Neural cell (in vitro differentiated cells): ENCODE measurements at regions not wholly inside any gene's neighbourhood (a gene's known extent, or its start where the extent isn't known, plus 50 kb on each side); places are given as distances from the start of the nearest gene placed in this dataset.

Experiments
- H2AFZ ChIP-seq: fragments of 200-600, 300-800 bp; sonication (generic), shearing (Covaris generic); 2 replicates; pipeline ENCODE4 v1.6.0; 2014; ENCODE audit warnings: low read depth, mild to moderate bottlenecking, antibody characterized with exemption, low read length, moderate library complexity
- H3F3A ChIP-seq: fragments of 200-600 bp; shearing (Covaris generic); 2 replicates; pipeline ENCODE4 v1.6.1; 2016; ENCODE audit warnings: mild to moderate bottlenecking, moderate library complexity, mixed read lengths, antibody characterized with exemption, low read length; ENCODE audit not compliant: insufficient read depth, poor library complexity, severe bottlenecking
- H3K27ac ChIP-seq: fragments of 200-600, 300-800 bp; sonication (generic), shearing (Covaris generic); 2 replicates; pipeline ENCODE4 v1.5.1; 2014; ENCODE audit warnings: mild to moderate bottlenecking, low read length, moderate library complexity
- H3K27me3 ChIP-seq: fragments of 300-800, 200-600 bp; sonication (generic), shearing (Covaris generic); 2 replicates; pipeline ENCODE4 v1.6.0; 2014; ENCODE audit warnings: mild to moderate bottlenecking, low read depth, low read length, moderate library complexity; ENCODE audit not compliant: insufficient read depth
- H3K36me3 ChIP-seq: fragments of 300-800, 200-600 bp; sonication (generic), shearing (Covaris generic); 2 replicates; pipeline ENCODE4 v1.5.1; 2014; ENCODE audit warnings: mild to moderate bottlenecking, antibody characterized with exemption, low read length, moderate library complexity; ENCODE audit not compliant: insufficient read depth
- H3K4me2 ChIP-seq: fragments of 300-800, 200-600 bp; sonication (generic), shearing (Covaris generic); 2 replicates; pipeline ENCODE4 v1.6.0; 2014; ENCODE audit warnings: mild to moderate bottlenecking, low read length
- H3K4me3 ChIP-seq: fragments of 300-800, 200-600 bp; sonication (generic), shearing (Covaris generic); 2 replicates; pipeline ENCODE4 v1.5.1; 2014; ENCODE audit warnings: mild to moderate bottlenecking, low read length, moderate library complexity
- H3K79me2 ChIP-seq: fragments of 200-600 bp; shearing (Covaris generic); replicated peaks from 2 replicates; pipeline ENCODE4 v1.6.0; 2014; ENCODE audit warnings: mild to moderate bottlenecking, low read length, moderate library complexity; ENCODE audit not compliant: insufficient read depth
- H3K9ac ChIP-seq: fragments of 300-800, 200-600 bp; sonication (generic), shearing (Covaris generic); 2 replicates; pipeline ENCODE4 v1.6.1; 2016; ENCODE audit warnings: mild to moderate bottlenecking, low read length, mixed read lengths
- H3K9me2 ChIP-seq: fragments of 200-600 bp; shearing (Covaris generic); 2 replicates; pipeline ENCODE4 v1.6.1; 2016; ENCODE audit warnings: mild to moderate bottlenecking, low read length, mixed read lengths; ENCODE audit not compliant: insufficient read depth
- H3K9me3 ChIP-seq: fragments of 200-600, 300-800 bp; sonication (generic), shearing (Covaris generic); 2 replicates; pipeline ENCODE4 v1.6.1; 2016; ENCODE audit warnings: mild to moderate bottlenecking, mixed run types, low read length, moderate library complexity, mixed read lengths
- H4K20me1 ChIP-seq: fragments of 200-600 bp; shearing (Covaris generic); 2 replicates; pipeline ENCODE4 v1.6.1; 2016; ENCODE audit warnings: mild to moderate bottlenecking, mixed run types; ENCODE audit not compliant: insufficient read depth
- CTCF ChIP-seq: fragments of 450-650 bp; IDR thresholded peaks from 2 replicates; pipeline ENCODE4 v1.5.1; 2014; ENCODE audit warnings: antibody characterized with exemption, mild to moderate bottlenecking, moderate library complexity; ENCODE audit not compliant: poor library complexity, severe bottlenecking
- EP300 ChIP-seq: fragments of 450-650 bp; conservative IDR thresholded peaks from 2 replicates; pipeline ENCODE4 v1.6.1; 2014; ENCODE audit warnings: antibody characterized with exemption, mild to moderate bottlenecking, moderate library complexity; ENCODE audit not compliant: poor library complexity, severe bottlenecking
- EZH2 ChIP-seq: fragments of 200-600, 300-800 bp; shearing (Covaris generic), sonication (generic); IDR thresholded peaks from 2 replicates; pipeline ENCODE4 v1.6.1; 2014; ENCODE audit warnings: antibody characterized with exemption, low read length, borderline replicate concordance, mild to moderate bottlenecking; ENCODE audit not compliant: insufficient read depth, poor library complexity, severe bottlenecking
- MXI1 ChIP-seq: fragments of 450-650 bp; conservative IDR thresholded peaks from 2 replicates; pipeline ENCODE4 v1.6.1; 2014; ENCODE audit warnings: antibody characterized with exemption, mild to moderate bottlenecking; ENCODE audit not compliant: poor library complexity, severe bottlenecking
- RAD21 ChIP-seq: fragments of 450-650 bp; conservative IDR thresholded peaks from 2 replicates; pipeline ENCODE4 v1.6.1; 2014; ENCODE audit warnings: antibody characterized with exemption, mild to moderate bottlenecking, moderate library complexity
- REST ChIP-seq: IDR thresholded peaks from 2 replicates; pipeline ENCODE4 v1.6.1; 2012; ENCODE audit warnings: borderline replicate concordance
- SMC3 ChIP-seq: fragments of 450-650 bp; conservative IDR thresholded peaks from 2 replicates; pipeline ENCODE4 v1.6.1; 2014; ENCODE audit warnings: antibody characterized with exemption, mild to moderate bottlenecking, moderate library complexity; ENCODE audit not compliant: poor library complexity
- TAF1 ChIP-seq: IDR thresholded peaks from 2 replicates; pipeline ENCODE4 v1.6.1; 2012; ENCODE audit warnings: low read depth

GRCh38 chr7:69147631-69148030 is 450.6 kb upstream of the AUTS2 start:
- no peak overlapping the region for H2AFZ ChIP-seq
- H3K9me3 ChIP-seq: no peaks in the 10 kb centered on the region
- TF ChIP-seq REST: no peak
- no peak for TF ChIP-seq MXI1
- TF ChIP-seq CTCF: no peak
- no peak for TF ChIP-seq EZH2
- H3K4me3 ChIP-seq: no peak overlapping the region
- H3K36me3 ChIP-seq: no peaks in the 10 kb centered on the region
- H3K27me3 ChIP-seq: no peaks in the 10 kb centered on the region
- H3K79me2 ChIP-seq: no peaks in the 10 kb centered on the region
- no peaks in the 10 kb centered on the region for H4K20me1 ChIP-seq
- no peak overlapping the region for H3K4me2 ChIP-seq
- no peak overlapping the region for H3K9ac ChIP-seq
- no peaks in the 10 kb centered on the region for H3K9me2 ChIP-seq
- H3K27ac ChIP-seq: no peak overlapping the region
- H3F3A ChIP-seq: no peaks in the 10 kb centered on the region

- no peaks in the 10 kb centered on the region for H3F3A ChIP-seq
- no peaks in the 10 kb centered on the region for H4K20me1 ChIP-seq
- no peak overlapping the region for H3K4me2 ChIP-seq
- H3K36me3 ChIP-seq: no peaks in the 10 kb centered on the region
- no peaks in the 10 kb centered on the region for H3K9me2 ChIP-seq
- TF ChIP-seq RAD21: no peak
- no peak for TF ChIP-seq EZH2
- no peak for TF ChIP-seq SMC3
- TF ChIP-seq EP300: no peak
- no peak for TF ChIP-seq REST
- no peak for TF ChIP-seq TAF1
- TF ChIP-seq CTCF: no peak
- TF ChIP-seq MXI1: no peak
- no peaks in the 10 kb centered on the region for H3K27me3 ChIP-seq
- H3K4me3 ChIP-seq: no peak overlapping the region
- H2AFZ ChIP-seq: no peak overlapping the region
- no peaks in the 10 kb centered on the region for H3K79me2 ChIP-seq
- H3K9me3 ChIP-seq: no peaks in the 10 kb centered on the region
- H3K27ac ChIP-seq: no peak overlapping the region
- H3K9ac ChIP-seq: no peak overlapping the region
Measured at GRCh38 chr7:69149804-69150782, 448.2 kb upstream of the AUTS2 start.
